Cardiac muscle cell (in vitro differentiated cells and primary cell): ENCODE measurements at regions not wholly inside any gene's neighbourhood (a gene's known extent, or its start where the extent isn't known, plus 50 kb on each side); places are given as distances from the start of the nearest gene placed in this dataset.
"Not testable (repeated sequence)": the region's sequence is repeated elsewhere in the genome, so short reads cannot be mapped to it uniquely, and the experiment has no call there.

Experiments used
- DNase-seq, 2 donors: peaks; one replicate each; pipeline versions ENCODE4 v3.0.0 to v3.0.0-alpha.2; 2010 to 2017; ENCODE audit warnings: low read depth in 1 of 2, low spot score in 1 of 2
- H3K27ac ChIP-seq: fragments of 200-600 bp; sonication (generic); 2 replicates; pipeline ENCODE4 v1.5.1; 2016
- H3K27me3 ChIP-seq: fragments of 200-600 bp; sonication (generic); 2 replicates; pipeline ENCODE4 v1.6.0; 2016; ENCODE audit warnings: control low read depth
- H3K36me3 ChIP-seq: fragments of 200-600 bp; sonication (generic); 2 replicates; pipeline ENCODE4 v1.5.1; 2016; ENCODE audit warnings: control low read depth
- H3K4me1 ChIP-seq: fragments of 200-600 bp; sonication (generic); 2 replicates; pipeline ENCODE4 v1.8.1; 2017; ENCODE audit warnings: low read depth, mild to moderate bottlenecking, mixed run types
- H3K4me3 ChIP-seq: fragments of 200-600 bp; sonication (generic); 2 replicates; pipeline ENCODE4 v1.5.1; 2016; ENCODE audit warnings: mild to moderate bottlenecking
- H3K9me3 ChIP-seq: fragments of 200-600 bp; sonication (generic); 2 replicates; pipeline ENCODE4 v1.5.1; 2017; ENCODE audit warnings: low read depth, mild to moderate bottlenecking, control low read depth
- CTCF ChIP-seq: IDR thresholded peaks from 2 replicates; pipeline ENCODE4 v1.5.1; 2012; ENCODE audit warnings: low read depth, mild to moderate bottlenecking, low read length

GRCh38 chr4:20172070-20172760 is 79.5 kb upstream of the SLIT2 start:
- Histone ChIP-seq H3K4me1 (no peaks in the 10 kb centered on the region), H3K36me3 (no peaks in the 10 kb centered on the region), H3K27ac (no peak overlapping the region), H3K27me3 (no peaks in the 10 kb centered on the region), H3K4me3 (no peak overlapping the region), H3K9me3 (no peaks in the 10 kb centered on the region)
- no peak for TF ChIP-seq CTCF
- DNase-seq = peak in 1 of 2 donors; percentile 2

- no peak for TF ChIP-seq CTCF
- Histone ChIP-seq H3K4me1 (no peaks in the 10 kb centered on the region), H3K9me3 (no peaks in the 10 kb centered on the region), H3K4me3 (no peak overlapping the region), H3K36me3 (no peaks in the 10 kb centered on the region), H3K27me3 (no peaks in the 10 kb centered on the region), H3K27ac (no peak overlapping the region)
- no peak for DNase-seq
These were observed 85.2 kb upstream of the SLIT2 start for GRCh38 chr4:20166544-20166943.

- no peaks in the 10 kb centered on the region for H3K4me1 ChIP-seq
- H3K9me3 ChIP-seq = no peaks in the 10 kb centered on the region
- no peak overlapping the region for H3K4me3 ChIP-seq
- no peak for TF ChIP-seq CTCF
- H3K36me3 ChIP-seq = no peaks in the 10 kb centered on the region
- no peak overlapping the region for H3K27ac ChIP-seq
- no peak for DNase-seq
- no peaks in the 10 kb centered on the region for H3K27me3 ChIP-seq
These were observed 92.2 kb upstream of the SLIT2 start for GRCh38 chr4:20159516-20159915.

- H3K9me3 ChIP-seq = no peaks in the 10 kb centered on the region
These were observed 93.5 kb upstream of the SLIT2 start for GRCh38 chr4:20158195-20158594.

GRCh38 chr4:20151436-20151835 is 100.3 kb upstream of the SLIT2 start:
- Histone ChIP-seq H3K27ac (no peak overlapping the region), H3K36me3 (no peaks in the 10 kb centered on the region), H3K9me3 (no peaks in the 10 kb centered on the region), H3K4me3 (no peak overlapping the region), H3K27me3 (no peaks in the 10 kb centered on the region), H3K4me1 (no peaks in the 10 kb centered on the region)
- no peak for DNase-seq
- TF ChIP-seq CTCF = no peak

More at GRCh38 chr4:20158195-20158594, 93.5 kb upstream of the SLIT2 start:
- Histone ChIP-seq H3K4me3 (no peak overlapping the region), H3K4me1 (no peaks in the 10 kb centered on the region), H3K36me3 (no peaks in the 10 kb centered on the region), H3K27ac (no peak overlapping the region), H3K27me3 (no peaks in the 10 kb centered on the region)
- no peak for DNase-seq
- TF ChIP-seq CTCF = no peak

GRCh38 chr4:20149143-20149542 is 102.6 kb upstream of the SLIT2 start:
- not testable (repeated sequence) for DNase-seq

More at GRCh38 chr4:20149143-20149542, 102.6 kb upstream of the SLIT2 start:
- H3K27me3 ChIP-seq, H3K4me1 ChIP-seq, H3K9me3 ChIP-seq, H3K27ac ChIP-seq, H3K36me3 ChIP-seq, H3K4me3 ChIP-seq: not testable (repeated sequence)
